ENCODE measurements at regions not wholly inside any gene's neighbourhood (a gene's known extent, or its start where the extent isn't known, plus 50 kb on each side); places are given as distances from the start of the nearest gene placed in this dataset.
"Not testable (repeated sequence)": the region's sequence is repeated elsewhere in the genome, so short reads cannot be mapped to it uniquely, and the experiment has no call there.

GRCh38 chr2:22947741-22948140, 437.2 kb upstream of the KLHL29 start:
- no peak for DNase-seq (ENCODE audit: low spot score in 2 of 2)
- FAIRE-seq, result no peak

GRCh38 chr2:22950431-22950830, 434.5 kb upstream of the KLHL29 start:
- FAIRE-seq (no peak), DNase-seq (ENCODE audit: low spot score in 2 of 2) (no peak)

GRCh38 chr2:22952656-22953225, 432.2 kb upstream of the KLHL29 start:
- no peak for DNase-seq (ENCODE audit: low spot score in 2 of 2)
- no peak for FAIRE-seq

- no peak for DNase-seq (ENCODE audit: low spot score in 2 of 2)
- FAIRE-seq, result no peak
Measured at GRCh38 chr2:22957446-22957845, 427.5 kb upstream of the KLHL29 start.

- FAIRE-seq (no peak), DNase-seq (ENCODE audit: low spot score in 2 of 2) (no peak)
Measured at GRCh38 chr2:22958308-22958707, 426.7 kb upstream of the KLHL29 start.

- DNase-seq (ENCODE audit: low spot score in 2 of 2) (no peak), FAIRE-seq (no peak)
Measured at GRCh38 chr2:22967756-22968155, 417.2 kb upstream of the KLHL29 start.

- no peak for DNase-seq (ENCODE audit: low spot score in 2 of 2)
- no peak for FAIRE-seq
Measured at GRCh38 chr2:22970284-22970975, 414.5 kb upstream of the KLHL29 start.

- DNase-seq (ENCODE audit: low spot score in 2 of 2) (no peak), FAIRE-seq (no peak)
Measured at GRCh38 chr2:22970991-22971390, 414.0 kb upstream of the KLHL29 start.

GRCh38 chr2:22981785-22982184, 403.2 kb upstream of the KLHL29 start:
- DNase-seq (ENCODE audit: low spot score in 2 of 2), result no peak
- FAIRE-seq, result no peak

GRCh38 chr2:22984152-22984551, 400.8 kb upstream of the KLHL29 start:
- not testable (repeated sequence) for FAIRE-seq; DNase-seq (ENCODE audit: low spot score in 2 of 2)

GRCh38 chr2:22990246-22990645, 394.7 kb upstream of the KLHL29 start:
- FAIRE-seq (no peak), DNase-seq (ENCODE audit: low spot score in 2 of 2) (no peak)

- FAIRE-seq, result no peak
- DNase-seq (ENCODE audit: low spot score in 2 of 2), result no peak
Measured at GRCh38 chr2:22991844-22992243, 393.1 kb upstream of the KLHL29 start.

- DNase-seq (ENCODE audit: low spot score in 2 of 2), result no peak
- no peak for FAIRE-seq
Measured at GRCh38 chr2:22992441-22992840, 392.5 kb upstream of the KLHL29 start.

- DNase-seq (ENCODE audit: low spot score in 2 of 2) (no peak), FAIRE-seq (no peak)
Measured at GRCh38 chr2:22993250-22993649, 391.7 kb upstream of the KLHL29 start.

GRCh38 chr2:22995576-22995975, 389.4 kb upstream of the KLHL29 start:
- FAIRE-seq, result no peak
- DNase-seq (ENCODE audit: low spot score in 2 of 2), result no peak

- no peak for FAIRE-seq
- DNase-seq (ENCODE audit: low spot score in 2 of 2), result no peak
Measured at GRCh38 chr2:22996911-22997310, 388.1 kb upstream of the KLHL29 start.

GRCh38 chr2:22998359-22998758, 386.6 kb upstream of the KLHL29 start:
- no peak for DNase-seq (ENCODE audit: low spot score in 2 of 2)
- no peak for FAIRE-seq

GRCh38 chr2:22999951-23000350, 385.0 kb upstream of the KLHL29 start:
- FAIRE-seq (no peak), DNase-seq (ENCODE audit: low spot score in 2 of 2) (no peak)

GRCh38 chr2:23002234-23002633, 382.7 kb upstream of the KLHL29 start:
- no peak for DNase-seq (ENCODE audit: low spot score in 2 of 2)
- FAIRE-seq, result no peak

GRCh38 chr2:23005469-23005868, 379.5 kb upstream of the KLHL29 start:
- DNase-seq (ENCODE audit: low spot score in 2 of 2) (no peak), FAIRE-seq (no peak)

- no peak for DNase-seq (ENCODE audit: low spot score in 2 of 2)
- no peak for FAIRE-seq
Measured at GRCh38 chr2:23007631-23008235, 377.2 kb upstream of the KLHL29 start.

GRCh38 chr2:23008440-23008839, 376.5 kb upstream of the KLHL29 start:
- DNase-seq (ENCODE audit: low spot score in 2 of 2), result no peak
- FAIRE-seq, result no peak

Measured in frontal cortex (tissue), 3 donors.